ENCODE measurements at regions not wholly inside any gene's neighbourhood (a gene's known extent, or its start where the extent isn't known, plus 50 kb on each side); places are given as distances from the start of the nearest gene placed in this dataset.

GRCh38 chr5:128681764-128682592 is 143.9 kb upstream of the FBN2 start:
- WGBS, 2 experiments (ENCODE audit: insufficient coverage in 2 of 2): 36% methylated on average over 6 of the region's 7 CpGs; no CpG with 5 or more reads in 1 of the 2 experiments
- no peak overlapping the region for H3K27ac ChIP-seq (ENCODE audit: low read depth, low read length, severe bottlenecking)

DNA sequence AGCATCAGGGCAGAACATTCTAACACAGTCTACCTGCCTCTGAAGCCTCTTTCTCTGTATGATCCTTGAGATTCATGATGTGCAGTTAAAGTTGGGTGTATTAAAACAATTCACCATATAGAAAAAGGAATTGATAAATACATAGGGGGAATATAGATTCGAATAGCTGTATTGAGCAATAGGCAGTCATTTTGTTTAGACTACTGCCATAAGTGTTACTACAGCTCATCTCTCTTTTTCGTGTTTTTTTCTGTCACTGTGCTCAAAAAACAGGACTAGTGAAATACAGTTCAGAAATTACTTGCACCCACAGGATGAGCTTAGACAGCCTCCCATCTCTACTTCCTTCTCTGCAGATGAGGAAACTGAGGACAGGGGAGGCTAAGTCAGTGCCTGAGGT is 144.6 kb upstream of the FBN2 start:
- no peak overlapping the region for H3K4me3 ChIP-seq (ENCODE audit: extremely low read depth, insufficient read depth, low read length, poor library complexity, severe bottlenecking)
- WGBS, 2 experiments (ENCODE audit: insufficient coverage in 2 of 2): 100% methylated on average over 1 of the region's 2 CpGs; no CpG with 5 or more reads in 1 of the 2 experiments

More at GRCh38 chr5:128681764-128682592, 143.9 kb upstream of the FBN2 start:
- Histone ChIP-seq H3K9me3 (ENCODE audit: control insufficient read depth, low read length) (no peaks in the 10 kb centered on the region), H3K4me1 (ENCODE audit: control insufficient read depth, insufficient read depth, low read length, poor library complexity, severe bottlenecking) (no peaks in the 10 kb centered on the region), H3K4me3 (ENCODE audit: extremely low read depth, insufficient read depth, low read length, poor library complexity, severe bottlenecking) (no peak overlapping the region), H3K36me3 (ENCODE audit: control insufficient read depth, insufficient read depth, low read length) (no peaks in the 10 kb centered on the region)

GRCh38 chr5:128684961-128685360 is 146.9 kb upstream of the FBN2 start:
- no CpG with 5 or more reads among the region's 1 CpG for WGBS, 2 experiments (ENCODE audit: insufficient coverage in 2 of 2)
- Histone ChIP-seq H3K9me3 (ENCODE audit: control insufficient read depth, low read length) (no peaks in the 10 kb centered on the region), H3K4me3 (ENCODE audit: extremely low read depth, insufficient read depth, low read length, poor library complexity, severe bottlenecking) (no peak overlapping the region), H3K36me3 (ENCODE audit: control insufficient read depth, insufficient read depth, low read length) (no peaks in the 10 kb centered on the region), H3K27ac (ENCODE audit: low read depth, low read length, severe bottlenecking) (no peak overlapping the region), H3K4me1 (ENCODE audit: control insufficient read depth, insufficient read depth, low read length, poor library complexity, severe bottlenecking) (no peaks in the 10 kb centered on the region)

More for the DNA sequence above, 144.6 kb upstream of the FBN2 start:
- Histone ChIP-seq H3K27ac (ENCODE audit: low read depth, low read length, severe bottlenecking) (no peak overlapping the region), H3K36me3 (ENCODE audit: control insufficient read depth, insufficient read depth, low read length) (no peaks in the 10 kb centered on the region), H3K4me1 (ENCODE audit: control insufficient read depth, insufficient read depth, low read length, poor library complexity, severe bottlenecking) (no peaks in the 10 kb centered on the region), H3K9me3 (ENCODE audit: control insufficient read depth, low read length) (no peaks in the 10 kb centered on the region)

DNA sequence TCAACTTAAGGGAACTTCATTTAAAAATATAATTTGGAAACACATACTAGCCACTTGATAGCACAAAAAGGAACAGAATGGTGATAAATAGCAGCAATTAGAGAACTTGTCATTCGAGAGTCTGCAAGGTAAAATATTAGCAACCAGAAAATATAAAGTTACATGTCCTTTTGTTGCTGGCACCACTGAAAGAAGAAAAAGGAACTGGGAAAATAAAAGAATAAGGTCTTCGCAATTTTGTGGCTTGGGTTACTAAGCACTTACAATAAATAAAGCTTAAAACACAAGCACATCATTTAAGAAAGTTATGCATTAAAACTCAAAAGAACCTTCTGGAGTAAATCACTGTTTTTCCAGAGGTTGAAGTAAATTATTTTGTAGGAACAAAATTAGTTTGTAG is 149.9 kb upstream of the FBN2 start:
- Histone ChIP-seq H3K4me1 (ENCODE audit: control insufficient read depth, insufficient read depth, low read length, poor library complexity, severe bottlenecking) (no peaks in the 10 kb centered on the region), H3K4me3 (ENCODE audit: extremely low read depth, insufficient read depth, low read length, poor library complexity, severe bottlenecking) (no peak overlapping the region)
- no CpG with 5 or more reads among the region's 2 CpGs for WGBS, 2 experiments (ENCODE audit: insufficient coverage in 2 of 2)

GRCh38 chr5:128693764-128694163 is 155.7 kb upstream of the FBN2 start:
- Histone ChIP-seq H3K27ac (ENCODE audit: low read depth, low read length, severe bottlenecking) (no peak overlapping the region), H3K4me1 (ENCODE audit: control insufficient read depth, insufficient read depth, low read length, poor library complexity, severe bottlenecking) (no peaks in the 10 kb centered on the region), H3K9me3 (ENCODE audit: control insufficient read depth, low read length) (no peaks in the 10 kb centered on the region), H3K36me3 (ENCODE audit: control insufficient read depth, insufficient read depth, low read length) (no peaks in the 10 kb centered on the region), H3K4me3 (ENCODE audit: extremely low read depth, insufficient read depth, low read length, poor library complexity, severe bottlenecking) (no peak overlapping the region)
- 92% methylated on average over 1 of the region's 3 CpGs; no CpG with 5 or more reads in 1 of the 2 experiments for WGBS, 2 experiments (ENCODE audit: insufficient coverage in 2 of 2)

More for the DNA sequence above, 149.9 kb upstream of the FBN2 start:
- Histone ChIP-seq H3K27ac (ENCODE audit: low read depth, low read length, severe bottlenecking) (no peak overlapping the region), H3K36me3 (ENCODE audit: control insufficient read depth, insufficient read depth, low read length) (no peaks in the 10 kb centered on the region), H3K9me3 (ENCODE audit: control insufficient read depth, low read length) (no peaks in the 10 kb centered on the region)

GRCh38 chr5:128695791-128696530 is 157.9 kb upstream of the FBN2 start:
- no peak overlapping the region for H3K27ac ChIP-seq (ENCODE audit: low read depth, low read length, severe bottlenecking)
- H3K36me3 ChIP-seq (ENCODE audit: control insufficient read depth, insufficient read depth, low read length): no peaks in the 10 kb centered on the region
- H3K4me3 ChIP-seq (ENCODE audit: extremely low read depth, insufficient read depth, low read length, poor library complexity, severe bottlenecking): no peak overlapping the region
- H3K9me3 ChIP-seq (ENCODE audit: control insufficient read depth, low read length): no peaks in the 10 kb centered on the region
- WGBS, 2 experiments (ENCODE audit: insufficient coverage in 2 of 2): no CpG with 5 or more reads among the region's 1 CpG
- no peaks in the 10 kb centered on the region for H3K4me1 ChIP-seq (ENCODE audit: control insufficient read depth, insufficient read depth, low read length, poor library complexity, severe bottlenecking)

DNA sequence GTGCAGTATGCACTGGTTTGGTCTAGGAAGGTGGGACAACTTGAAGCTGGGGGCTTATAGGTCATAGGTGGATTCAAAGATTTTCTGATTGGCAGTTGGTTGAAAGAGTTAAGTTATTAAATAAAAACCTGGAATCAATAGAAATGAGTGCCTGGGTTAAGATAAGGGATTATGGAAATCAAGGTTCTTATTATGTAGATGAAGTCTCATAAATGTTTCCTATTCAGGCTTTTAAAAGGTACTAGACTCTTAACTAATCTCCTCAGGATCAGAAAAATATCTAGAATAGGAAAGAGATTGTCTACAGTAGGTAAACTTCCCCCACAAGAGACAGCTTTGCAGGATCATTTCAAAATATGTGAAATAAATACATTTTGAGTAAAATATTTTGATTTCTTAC is 163.3 kb upstream of the FBN2 start:
- H3K4me1 ChIP-seq (ENCODE audit: control insufficient read depth, insufficient read depth, low read length, poor library complexity, severe bottlenecking): no peaks in the 10 kb centered on the region
- no peaks in the 10 kb centered on the region for H3K36me3 ChIP-seq (ENCODE audit: control insufficient read depth, insufficient read depth, low read length)
- no peak overlapping the region for H3K4me3 ChIP-seq (ENCODE audit: extremely low read depth, insufficient read depth, low read length, poor library complexity, severe bottlenecking)
- no peak overlapping the region for H3K27ac ChIP-seq (ENCODE audit: low read depth, low read length, severe bottlenecking)
- H3K9me3 ChIP-seq (ENCODE audit: control insufficient read depth, low read length): no peaks in the 10 kb centered on the region

- H3K4me1 ChIP-seq (ENCODE audit: control insufficient read depth, insufficient read depth, low read length, poor library complexity, severe bottlenecking): no peaks in the 10 kb centered on the region
- H3K9me3 ChIP-seq (ENCODE audit: control insufficient read depth, low read length): no peaks in the 10 kb centered on the region
- no peak overlapping the region for H3K27ac ChIP-seq (ENCODE audit: low read depth, low read length, severe bottlenecking)
- no peak overlapping the region for H3K4me3 ChIP-seq (ENCODE audit: extremely low read depth, insufficient read depth, low read length, poor library complexity, severe bottlenecking)
- H3K36me3 ChIP-seq (ENCODE audit: control insufficient read depth, insufficient read depth, low read length): no peaks in the 10 kb centered on the region
- 64 to 100% methylated on average over 1 of the region's 1 CpG for WGBS, 2 experiments (ENCODE audit: insufficient coverage in 2 of 2)
These were observed 165.3 kb upstream of the FBN2 start for GRCh38 chr5:128703322-128703721.

- WGBS, 2 experiments (ENCODE audit: insufficient coverage in 2 of 2): 78% methylated on average over 1 of the region's 1 CpG; no CpG with 5 or more reads in 1 of the 2 experiments
- Histone ChIP-seq H3K4me3 (ENCODE audit: extremely low read depth, insufficient read depth, low read length, poor library complexity, severe bottlenecking) (no peak overlapping the region), H3K9me3 (ENCODE audit: control insufficient read depth, low read length) (no peaks in the 10 kb centered on the region), H3K36me3 (ENCODE audit: control insufficient read depth, insufficient read depth, low read length) (no peaks in the 10 kb centered on the region), H3K27ac (ENCODE audit: low read depth, low read length, severe bottlenecking) (no peak overlapping the region), H3K4me1 (ENCODE audit: control insufficient read depth, insufficient read depth, low read length, poor library complexity, severe bottlenecking) (no peaks in the 10 kb centered on the region)
These were observed 168.2 kb upstream of the FBN2 start for GRCh38 chr5:128706269-128706668.

GRCh38 chr5:128708841-128709240 is 170.8 kb upstream of the FBN2 start:
- no peak overlapping the region for H3K27ac ChIP-seq (ENCODE audit: low read depth, low read length, severe bottlenecking)
- H3K4me3 ChIP-seq (ENCODE audit: extremely low read depth, insufficient read depth, low read length, poor library complexity, severe bottlenecking): no peak overlapping the region
- no peaks in the 10 kb centered on the region for H3K4me1 ChIP-seq (ENCODE audit: control insufficient read depth, insufficient read depth, low read length, poor library complexity, severe bottlenecking)
- no peaks in the 10 kb centered on the region for H3K9me3 ChIP-seq (ENCODE audit: control insufficient read depth, low read length)
- WGBS, 2 experiments (ENCODE audit: insufficient coverage in 2 of 2): no CpG with 5 or more reads among the region's 1 CpG
- H3K36me3 ChIP-seq (ENCODE audit: control insufficient read depth, insufficient read depth, low read length): no peaks in the 10 kb centered on the region

DNA sequence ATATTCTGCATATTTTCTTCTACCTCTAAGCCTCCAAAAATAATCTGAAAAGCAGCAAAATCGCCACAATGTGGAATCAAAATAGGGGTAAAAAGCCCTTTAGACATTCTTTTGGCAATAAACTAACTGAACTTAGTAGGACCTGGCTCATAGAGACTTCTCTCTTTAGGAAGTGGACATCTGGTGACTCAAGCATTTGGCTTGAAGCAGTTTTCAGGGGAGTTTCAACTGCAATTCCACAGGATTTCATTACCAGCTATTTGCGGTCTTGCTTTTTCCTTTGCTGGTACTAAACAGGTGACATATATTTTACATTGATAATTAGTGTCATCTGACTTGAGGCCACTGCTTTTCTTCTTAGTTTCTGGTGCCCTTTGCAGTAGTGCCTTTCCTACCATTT is 173.2 kb upstream of the FBN2 start:
- WGBS, 2 experiments (ENCODE audit: insufficient coverage in 2 of 2): 88% methylated on average over 1 of the region's 2 CpGs; no CpG with 5 or more reads in 1 of the 2 experiments
- no peaks in the 10 kb centered on the region for H3K9me3 ChIP-seq (ENCODE audit: control insufficient read depth, low read length)
- no peaks in the 10 kb centered on the region for H3K36me3 ChIP-seq (ENCODE audit: control insufficient read depth, insufficient read depth, low read length)
- H3K4me1 ChIP-seq (ENCODE audit: control insufficient read depth, insufficient read depth, low read length, poor library complexity, severe bottlenecking): no peaks in the 10 kb centered on the region
- no peak overlapping the region for H3K4me3 ChIP-seq (ENCODE audit: extremely low read depth, insufficient read depth, low read length, poor library complexity, severe bottlenecking)
- H3K27ac ChIP-seq (ENCODE audit: low read depth, low read length, severe bottlenecking): no peak overlapping the region

Data from mesodermal cell (in vitro differentiated cells).